Central memory CD8-positive, alpha-beta T cell (primary cell): ENCODE measurements at regions not wholly inside any gene's neighbourhood (a gene's known extent, or its start where the extent isn't known, plus 50 kb on each side); places are given as distances from the start of the nearest gene placed in this dataset.
"Not testable (repeated sequence)": the region's sequence is repeated elsewhere in the genome, so short reads cannot be mapped to it uniquely, and the experiment has no call there.

Source experiments
- ATAC-seq: fragments of 150-1000 bp; cut with Tn5 transposase; replicated peaks from 2 replicates; pipeline ENCODE4 v1.10.0; 2022; ENCODE audit warnings: mild to moderate bottlenecking, moderate FRiP score, moderate number of reproducible peaks; ENCODE audit not compliant: poor library complexity, severe bottlenecking; ENCODE audit errors: extremely low read depth
- DNase-seq, 2 donors: peaks; one replicate each; pipeline ENCODE4 v3.0.0; 2021; ENCODE audit warnings: low spot score in 2 of 2
- H3K27ac Mint-ChIP-seq: one replicate; pipeline ENCODE4 v1.8.0; 2022; ENCODE audit warnings: low read depth, mild to moderate bottlenecking, moderate library complexity, mixed read lengths
- H3K27me3 Mint-ChIP-seq: one replicate; pipeline ENCODE4 v1.8.0; 2022; ENCODE audit warnings: mixed read lengths
- H3K36me3 Mint-ChIP-seq: one replicate; pipeline ENCODE4 v1.8.0; 2022; ENCODE audit warnings: mild to moderate bottlenecking, moderate library complexity, mixed read lengths; ENCODE audit not compliant: insufficient read depth
- H3K4me1 Mint-ChIP-seq: one replicate; pipeline ENCODE4 v1.8.0; 2022; ENCODE audit warnings: mixed read lengths
- H3K4me3 Mint-ChIP-seq: one replicate; pipeline ENCODE4 v1.8.0; 2022; ENCODE audit warnings: mild to moderate bottlenecking, moderate library complexity, mixed read lengths
- H3K9me3 Mint-ChIP-seq: one replicate; pipeline ENCODE4 v1.8.0; 2022; ENCODE audit warnings: mixed read lengths

DNA sequence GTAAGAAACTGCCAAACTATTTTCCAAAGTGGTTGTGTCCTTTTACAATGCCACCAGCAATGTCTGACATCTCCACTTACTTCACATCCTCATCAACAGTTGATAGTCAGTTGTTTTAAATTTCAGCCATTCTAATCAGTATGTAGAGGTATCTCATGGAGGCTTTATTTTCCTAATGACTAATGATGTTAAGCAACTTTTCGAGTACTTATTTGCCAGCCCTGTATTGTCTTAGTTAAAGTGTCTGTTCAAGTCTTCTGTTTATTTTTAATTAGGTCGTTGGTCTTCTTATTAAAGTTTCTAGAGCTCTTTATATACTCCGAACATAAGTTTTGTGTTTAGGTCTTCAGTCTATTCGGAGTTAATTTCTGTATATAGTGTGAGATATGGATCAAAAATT lies 54.9 kb upstream of the NBPF12 start:
- not testable (repeated sequence) for H3K27me3 Mint-ChIP-seq, H3K27ac Mint-ChIP-seq, H3K4me3 Mint-ChIP-seq, ATAC-seq, H3K36me3 Mint-ChIP-seq, H3K9me3 Mint-ChIP-seq, H3K4me1 Mint-ChIP-seq, DNase-seq

DNA sequence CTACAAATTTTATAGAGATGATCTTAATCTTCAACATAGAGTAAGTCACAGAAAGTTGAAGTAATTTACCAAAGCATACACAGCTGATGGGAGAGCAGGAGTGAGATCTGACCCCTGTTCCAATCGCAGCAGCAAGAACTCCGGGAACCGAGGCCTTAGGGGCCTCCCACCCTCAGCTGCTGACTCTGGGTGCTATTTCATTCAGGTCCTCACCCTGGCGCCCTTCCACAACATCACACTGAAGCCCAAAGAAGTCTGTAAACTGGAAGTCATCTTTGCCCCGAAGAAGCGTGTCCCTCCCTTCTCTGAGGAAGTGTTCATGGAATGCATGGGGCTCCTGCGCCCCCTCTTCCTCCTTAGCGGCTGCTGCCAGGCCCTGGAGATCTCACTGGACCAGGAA lies 57.0 kb upstream of the NBPF12 start:
- H3K9me3 Mint-ChIP-seq, H3K27ac Mint-ChIP-seq, H3K4me1 Mint-ChIP-seq, ATAC-seq, DNase-seq, H3K27me3 Mint-ChIP-seq, H3K4me3 Mint-ChIP-seq, H3K36me3 Mint-ChIP-seq: not testable (repeated sequence)

DNA sequence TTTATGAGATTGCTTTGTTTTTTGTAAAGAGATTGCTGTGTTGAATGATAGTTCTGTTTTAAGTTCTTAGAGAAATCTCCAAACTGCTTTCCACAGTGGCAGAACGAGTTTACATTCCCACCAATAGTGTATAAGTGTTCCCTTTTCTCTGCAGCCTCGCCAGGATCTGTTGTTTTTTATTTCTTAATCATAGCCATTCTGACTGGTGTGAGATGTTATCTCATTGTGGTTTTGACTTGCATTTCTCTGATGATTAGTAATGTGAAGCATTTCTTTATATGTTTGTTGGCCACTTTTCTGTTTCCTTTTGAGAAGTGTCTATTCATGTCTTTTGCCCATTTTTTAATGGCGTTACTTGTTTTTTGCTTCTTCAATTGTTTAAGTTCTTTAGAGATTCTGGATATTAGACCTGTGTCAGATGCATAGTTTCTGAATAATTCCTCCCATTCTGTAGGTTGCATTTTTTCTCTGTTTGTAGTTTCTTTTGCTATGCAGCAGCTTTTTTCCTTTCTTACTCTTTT lies 74.3 kb upstream of the NBPF12 start:
- H3K27me3 Mint-ChIP-seq, H3K9me3 Mint-ChIP-seq, H3K4me3 Mint-ChIP-seq, H3K4me1 Mint-ChIP-seq, ATAC-seq, H3K36me3 Mint-ChIP-seq, DNase-seq, H3K27ac Mint-ChIP-seq: not testable (repeated sequence)

- not testable (repeated sequence) for H3K27ac Mint-ChIP-seq, H3K27me3 Mint-ChIP-seq
These were observed 85.0 kb upstream of the NBPF12 start for GRCh38 chr1:146853147-146853546.

DNA sequence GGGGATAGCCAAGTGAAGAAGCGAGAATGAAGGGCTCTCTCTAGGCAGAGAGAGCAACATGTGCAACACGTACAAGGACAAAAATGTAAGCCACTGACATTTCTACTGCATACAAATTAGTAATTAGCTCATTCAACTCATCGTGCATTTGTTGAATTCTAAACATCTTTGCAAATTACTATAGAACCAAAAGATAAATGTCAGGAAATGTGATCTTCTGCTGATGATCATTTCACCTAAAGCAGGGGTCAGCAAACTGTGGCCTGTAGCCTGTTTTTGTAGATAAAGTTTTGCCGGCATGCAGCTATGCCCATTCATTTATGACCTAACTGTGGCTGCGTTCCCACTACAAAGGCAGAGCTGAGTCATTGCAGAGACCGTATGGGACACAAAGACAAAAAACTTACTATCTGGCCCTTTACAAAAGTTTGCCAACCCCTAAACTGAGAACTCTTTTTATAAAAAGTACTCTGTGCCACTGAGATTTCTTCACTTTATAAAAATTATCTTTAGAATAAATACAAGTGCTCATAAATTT lies 87.7 kb upstream of the NBPF12 start:
- DNase-seq, H3K36me3 Mint-ChIP-seq, H3K27ac Mint-ChIP-seq, ATAC-seq, H3K4me1 Mint-ChIP-seq, H3K4me3 Mint-ChIP-seq, H3K27me3 Mint-ChIP-seq, H3K9me3 Mint-ChIP-seq: not testable (repeated sequence)

More at GRCh38 chr1:146853147-146853546, 85.0 kb upstream of the NBPF12 start:
- not testable (repeated sequence) for H3K36me3 Mint-ChIP-seq, H3K9me3 Mint-ChIP-seq, ATAC-seq, H3K4me1 Mint-ChIP-seq, DNase-seq, H3K4me3 Mint-ChIP-seq

- not testable (repeated sequence) for H3K4me1 Mint-ChIP-seq, H3K27ac Mint-ChIP-seq, H3K4me3 Mint-ChIP-seq, H3K27me3 Mint-ChIP-seq, DNase-seq, H3K9me3 Mint-ChIP-seq, H3K36me3 Mint-ChIP-seq, ATAC-seq
These were observed 99.4 kb upstream of the NBPF12 start for GRCh38 chr1:146838725-146839124.

GRCh38 chr1:146826957-146827356 lies 111.2 kb upstream of the NBPF12 start:
- not testable (repeated sequence) for H3K4me3 Mint-ChIP-seq, DNase-seq, H3K4me1 Mint-ChIP-seq, ATAC-seq, H3K9me3 Mint-ChIP-seq, H3K27ac Mint-ChIP-seq, H3K36me3 Mint-ChIP-seq, H3K27me3 Mint-ChIP-seq

DNA sequence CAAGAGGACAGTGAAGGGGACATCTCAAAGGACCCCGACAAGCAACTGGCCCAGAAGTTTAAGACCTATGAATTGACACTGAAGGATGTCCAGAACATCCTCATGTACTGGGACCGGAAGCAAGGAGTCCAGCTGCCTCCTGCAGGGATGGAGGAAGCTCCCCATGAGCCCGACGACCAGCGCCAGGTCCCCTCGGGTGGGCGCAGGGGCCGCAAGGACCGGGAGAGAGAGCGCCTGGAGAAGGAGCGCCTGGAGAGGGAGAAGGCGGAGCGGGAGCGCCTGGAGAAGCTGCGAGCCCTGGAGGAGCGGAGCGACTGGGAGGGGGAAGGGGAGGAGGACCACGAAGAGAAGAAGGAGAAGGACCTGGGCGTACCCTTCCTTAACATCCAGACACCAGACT lies 143.9 kb upstream of the NBPF12 start:
- not testable (repeated sequence) for H3K4me1 Mint-ChIP-seq, H3K36me3 Mint-ChIP-seq, ATAC-seq, H3K27me3 Mint-ChIP-seq, H3K9me3 Mint-ChIP-seq, H3K4me3 Mint-ChIP-seq, H3K27ac Mint-ChIP-seq, DNase-seq

DNA sequence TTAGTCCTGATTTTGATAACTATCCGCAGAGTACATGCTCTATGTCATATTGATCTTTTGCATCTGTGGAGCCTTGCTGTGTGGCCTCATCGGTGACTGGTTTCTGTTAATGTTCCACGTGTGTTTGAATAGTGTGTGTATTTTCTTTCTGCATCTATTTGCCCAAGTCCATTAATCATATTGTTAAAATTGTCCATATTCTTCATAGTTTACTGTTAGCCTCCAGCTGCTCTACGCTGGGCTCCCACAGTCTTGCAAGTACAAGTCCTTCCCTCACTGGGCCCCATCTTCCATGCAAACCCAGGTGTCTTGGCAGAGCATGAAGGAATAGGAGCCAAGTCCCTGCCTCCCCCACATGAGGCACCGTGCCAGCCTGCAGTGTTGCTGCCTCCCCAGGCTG lies 145.4 kb upstream of the NBPF12 start:
- not testable (repeated sequence) for ATAC-seq, H3K36me3 Mint-ChIP-seq, DNase-seq, H3K4me3 Mint-ChIP-seq, H3K27ac Mint-ChIP-seq, H3K4me1 Mint-ChIP-seq, H3K27me3 Mint-ChIP-seq, H3K9me3 Mint-ChIP-seq

- not testable (repeated sequence) for H3K4me1 Mint-ChIP-seq, DNase-seq, H3K9me3 Mint-ChIP-seq, H3K27me3 Mint-ChIP-seq, ATAC-seq, H3K4me3 Mint-ChIP-seq, H3K27ac Mint-ChIP-seq, H3K36me3 Mint-ChIP-seq
These were observed 153.7 kb upstream of the NBPF12 start for GRCh38 chr1:146784212-146784940.

- H3K9me3 Mint-ChIP-seq, H3K4me1 Mint-ChIP-seq, DNase-seq, H3K36me3 Mint-ChIP-seq, H3K4me3 Mint-ChIP-seq, ATAC-seq, H3K27me3 Mint-ChIP-seq, H3K27ac Mint-ChIP-seq: not testable (repeated sequence)
These were observed 156.9 kb upstream of the NBPF12 start for GRCh38 chr1:146781235-146781634.

GRCh38 chr1:146777826-146778602 lies 160.1 kb upstream of the NBPF12 start:
- not testable (repeated sequence) for H3K27me3 Mint-ChIP-seq, H3K27ac Mint-ChIP-seq, DNase-seq, ATAC-seq, H3K36me3 Mint-ChIP-seq, H3K9me3 Mint-ChIP-seq, H3K4me1 Mint-ChIP-seq, H3K4me3 Mint-ChIP-seq

- not testable (repeated sequence) for DNase-seq, H3K4me3 Mint-ChIP-seq, H3K27ac Mint-ChIP-seq, H3K9me3 Mint-ChIP-seq, ATAC-seq, H3K4me1 Mint-ChIP-seq, H3K36me3 Mint-ChIP-seq
- peaks cover 10% of the 10 kb centered on the region for H3K27me3 Mint-ChIP-seq
These were observed 163.1 kb upstream of the NBPF12 start for GRCh38 chr1:146774988-146775387.
